HepG2 (cell line): ENCODE measurements at regions not wholly inside any gene's neighbourhood (a gene's known extent, or its start where the extent isn't known, plus 50 kb on each side); places are given as distances from the start of the nearest gene placed in this dataset.
A peak's percentile ranks its signal among the peaks of the same experiment; 100 is the strongest.

Experiments used
- ATAC-seq: fragments of 200-7000 bp; cut with Tn5 transposase; 3 replicates; pipeline ENCODE4 v1.9.1; 2020; ENCODE audit warnings: mild to moderate bottlenecking, moderate library complexity
- BruUV-seq: library from RNA; stranded (reverse); fragments of 400-500 nt; replicated peaks from 2 replicates; lab custom pipeline; 2021; lab: Mats Ljungman, UMichigan
- CTCF ChIA-PET: fragments of 300-600 bp; formaldehyde crosslinking; extraction: SDS; loops from one replicate; lab custom pipeline; 2021; ENCODE audit warnings: low total read pairs, inconsistent platforms, low intra/inter-chr PET ratio; lab: Yijun Ruan, JAX
- POLR2A ChIA-PET: fragments of 350-600 bp; sonication (Branson Sonifier 250); formaldehyde crosslinking; loops from one replicate; lab custom pipeline; 2020; ENCODE audit warnings: antibody characterized with exemption, inconsistent platforms; lab: Yijun Ruan, JAX
- DNase-seq: peaks from one replicate; pipeline ENCODE4 v3.0.0-alpha.2; 2015; ENCODE audit warnings: low spot score
- FAIRE-seq: peaks from 3 replicates; lab custom pipeline; 2011; peaks lifted over from hg19 to GRCh38; lab: Jason Lieb, UNC
- H2AFZ ChIP-seq: one replicate; pipeline ENCODE4 v1.6.1; 2011; ENCODE audit warnings: low read length, inconsistent platforms
- H3K27ac ChIP-seq: fragments of 300-600 bp; 3 replicates; pipeline ENCODE4 v1.8.0; 2011; ENCODE audit warnings: mixed run types, mild to moderate bottlenecking, mixed read lengths, low read length, inconsistent platforms; ENCODE audit not compliant: insufficient read depth; ENCODE audit errors: extremely low read length
- H3K27me3 ChIP-seq, 2 experiments: fragments of 200-600 bp in 1 of 2; 2 replicates in 1 of 2; 3 replicates in 1 of 2; pipeline versions ENCODE4 v1.6.0 to v1.8.0; 2011; ENCODE audit warnings: low read length in 2 of 2, mild to moderate bottlenecking in 2 of 2, moderate library complexity in 2 of 2, inconsistent platforms in 1 of 2; ENCODE audit not compliant: insufficient read depth in 2 of 2, control insufficient read depth in 1 of 2
- H3K36me3 ChIP-seq, 2 experiments: fragments of 200-600 bp in 1 of 2; replicated peaks in 1 of 2; 2 replicates in 1 of 2; 3 replicates in 1 of 2; pipeline versions ENCODE4 v1.5.1 to v1.8.0; 2011; ENCODE audit warnings: low read length in 2 of 2, inconsistent platforms in 1 of 2; ENCODE audit not compliant: insufficient read depth in 2 of 2, control insufficient read depth in 1 of 2
- H3K4me1 ChIP-seq: 2 replicates; pipeline ENCODE4 v1.5.1; 2012; ENCODE audit warnings: low read length, inconsistent platforms; ENCODE audit not compliant: insufficient read depth
- H3K4me2 ChIP-seq: 2 replicates; pipeline ENCODE4 v1.6.0; 2011; ENCODE audit warnings: low read depth, low read length, inconsistent platforms
- H3K4me3 ChIP-seq, 3 experiments: fragments of 200-600 bp in 1 of 3; sonication (generic), shearing (Covaris generic) in 1 of 3; replicated peaks in 1 of 3; 2 replicates each; pipeline ENCODE4 v1.5.1; 2011 to 2016; ENCODE audit warnings: low read length in 3 of 3, inconsistent platforms in 2 of 3, low read depth in 2 of 3, mild to moderate bottlenecking in 2 of 3, control low read depth in 1 of 3, mixed read lengths in 1 of 3; ENCODE audit not compliant: insufficient read depth in 1 of 3
- H3K79me2 ChIP-seq: one replicate; pipeline ENCODE4 v1.6.1; 2011; ENCODE audit warnings: low read length, inconsistent platforms; ENCODE audit not compliant: insufficient read depth
- H3K9ac ChIP-seq: 2 replicates; pipeline ENCODE4 v1.6.0; 2011; ENCODE audit warnings: mild to moderate bottlenecking, low read depth, low read length, inconsistent platforms; ENCODE audit not compliant: insufficient read depth
- H3K9me3 ChIP-seq: 2 replicates; pipeline ENCODE4 v1.5.1; 2012; ENCODE audit warnings: mild to moderate bottlenecking, low read length
- H4K20me1 ChIP-seq: 2 replicates; pipeline ENCODE4 v1.6.0; 2011; ENCODE audit warnings: inconsistent platforms, mild to moderate bottlenecking, low read length, moderate library complexity; ENCODE audit not compliant: insufficient read depth
- HIVEP1 ChIP-seq: sonication (generic); formaldehyde crosslinking; IDR thresholded peaks from 2 replicates; pipeline ENCODE4 v1.4.0; 2020; ENCODE audit warnings: mild to moderate bottlenecking, missing genetic modification reagents
- MAFF ChIP-seq: IDR thresholded peaks from 2 replicates; pipeline ENCODE4 v1.6.1; 2011; ENCODE audit warnings: low read depth, low read length, improper control_type of control experiment
- MAFG ChIP-seq: sonication (generic); formaldehyde crosslinking; IDR thresholded peaks from 2 replicates; pipeline ENCODE4 v1.5.1; 2020; ENCODE audit warnings: mild to moderate bottlenecking, missing genetic modification reagents
- MAFK ChIP-seq, 2 experiments: IDR thresholded peaks in 1 of 2; conservative IDR thresholded peaks in 1 of 2; 2 replicates each; pipeline ENCODE4 v1.6.1; 2011; ENCODE audit warnings: improper control_type of control experiment in 2 of 2, low read length in 2 of 2
- NFYC ChIP-seq: IDR thresholded peaks from 2 replicates; pipeline ENCODE4 v1.6.1; 2016; ENCODE audit warnings: missing genetic modification reagents, missing compliant biosample characterization
- PRMT3 ChIP-seq: sonication (generic); formaldehyde crosslinking; IDR thresholded peaks from 2 replicates; pipeline ENCODE4 v1.8.1; 2022; ENCODE audit warnings: low read depth, mild to moderate bottlenecking, moderate library complexity, missing genetic modification reagents, borderline replicate concordance
- TBP ChIP-seq: sonication (generic); formaldehyde crosslinking; IDR thresholded peaks from 2 replicates; pipeline ENCODE4 v1.5.0; 2020; ENCODE audit warnings: missing genetic modification reagents
- ZNF207 ChIP-seq: fragments of 450-650 bp; IDR thresholded peaks from 2 replicates; pipeline ENCODE4 v1.6.1; 2016; ENCODE audit warnings: antibody characterized with exemption, borderline replicate concordance
- ZNF510 ChIP-seq: sonication (generic); formaldehyde crosslinking; IDR thresholded peaks from 2 replicates; pipeline ENCODE4 v1.4.0; 2020; ENCODE audit warnings: low read depth, mild to moderate bottlenecking, missing genetic modification reagents
- WGBS: methylation state at CpG from one replicate; pipeline ENCODE4 v1.1.6; 2017; ENCODE audit warnings: low lambda C conversion rate; 5-methylcytosine and 5-hydroxymethylcytosine counted together
- in situ Hi-C: cut with HindIII; loops from 2 replicates; pipeline ENCODE4 v1.10.0; 2017; ENCODE audit warnings: low pct_unique_long_range_greater_than_20kb; ENCODE audit not compliant: extremely low pct_ligation_motif_present
- intact Hi-C: fragments of 100-400 bp; cut with micrococcal nuclease; formaldehyde crosslinking; loops from one replicate; pipeline ENCODE4 v1.10.0; 2022; ENCODE audit not compliant: unreplicated experiment
- TF ChIP-seq, protein P1 (sequence below): sonication (generic); formaldehyde crosslinking; IDR thresholded peaks from 2 replicates; pipeline ENCODE4 v1.9.0; 2021; ENCODE audit warnings: missing genetic modification reagents, borderline replicate concordance

DNA sequence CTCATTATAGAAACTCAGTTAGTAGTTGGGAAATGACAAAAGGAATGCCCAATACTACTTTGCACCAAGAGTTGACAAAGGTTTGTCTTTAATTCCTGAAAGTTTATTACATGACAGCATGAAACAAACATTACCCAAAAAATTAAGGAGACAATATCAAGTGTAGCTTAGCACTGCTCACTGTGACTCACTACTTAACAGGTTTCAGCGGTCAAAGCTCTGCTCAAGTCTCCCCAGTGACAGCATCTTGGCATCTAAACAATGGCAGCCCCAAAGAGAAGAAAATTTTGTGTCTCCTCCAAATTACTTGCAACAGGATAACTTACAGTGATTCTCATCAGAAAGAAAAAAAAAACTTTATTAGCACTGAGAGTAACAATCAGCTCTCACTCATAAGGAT is 1030.2 kb downstream of the EFNA5 start (continued):
- no peak for TF ChIP-seq PRMT3
- no peak for TF ChIP-seq HIVEP1 (CRISPR knock-in tag)
- TF ChIP-seq, all 625 proteins: peak for 0

DNA sequence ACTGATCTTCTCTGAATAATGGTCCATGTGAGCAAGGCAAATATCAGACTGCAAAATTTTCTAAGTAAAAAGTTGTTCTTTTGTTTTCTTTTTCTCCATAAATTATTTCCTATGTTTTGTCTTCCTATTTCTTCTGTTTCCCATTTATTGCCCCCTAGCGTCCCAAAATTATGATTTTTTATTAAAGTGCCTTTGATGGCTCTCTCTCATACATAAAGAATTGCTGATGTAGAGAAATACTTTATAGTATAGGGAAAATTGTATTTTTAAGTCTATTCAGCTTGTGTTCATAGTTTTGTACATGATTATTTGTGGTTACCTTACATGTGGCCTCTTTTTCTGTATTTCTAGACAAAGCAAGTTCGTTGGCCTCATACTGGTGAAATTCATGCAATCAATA is 1031.2 kb downstream of the EFNA5 start:
- Histone ChIP-seq H3K4me3 (no peak overlapping the region), H3K27me3 (no peaks in the 10 kb centered on the region), H3K9ac (no peak overlapping the region), H2AFZ (no peak overlapping the region), H3K36me3 (no peaks in the 10 kb centered on the region), H3K9me3 (no peaks in the 10 kb centered on the region), H3K4me2 (no peak overlapping the region), H3K79me2 (no peaks in the 10 kb centered on the region), H4K20me1 (no peaks in the 10 kb centered on the region), H3K4me1 (no peaks in the 10 kb centered on the region), H3K27ac (no peak overlapping the region)
- in situ Hi-C loops = no loop called here
- intact Hi-C loops = no loop called here
- BruUV-seq = no TSS peak
- 4% methylated on average over 2 of the region's 2 CpGs for WGBS
- ChIA-PET CTCF (no interaction called here), POLR2A (no interaction called here)
- DNase-seq (no peak), FAIRE-seq (no peak), ATAC-seq (no peak)
- peak; percentile 52; the same call in 1 of the 2 replicates for TF ChIP-seq MAFF
- no peak for TF ChIP-seq ZNF510 (CRISPR knock-in tag)
- TF ChIP-seq MAFK (conservative IDR thresholded peaks at IDR 0.05 in 1 of 2, IDR thresholded peaks at IDR 0.05 in 1 of 2; ENCODE audit: low read length in 2 of 2) = peak; percentile 31 to 60; a peak in 2 of 4 replicates

DNA sequence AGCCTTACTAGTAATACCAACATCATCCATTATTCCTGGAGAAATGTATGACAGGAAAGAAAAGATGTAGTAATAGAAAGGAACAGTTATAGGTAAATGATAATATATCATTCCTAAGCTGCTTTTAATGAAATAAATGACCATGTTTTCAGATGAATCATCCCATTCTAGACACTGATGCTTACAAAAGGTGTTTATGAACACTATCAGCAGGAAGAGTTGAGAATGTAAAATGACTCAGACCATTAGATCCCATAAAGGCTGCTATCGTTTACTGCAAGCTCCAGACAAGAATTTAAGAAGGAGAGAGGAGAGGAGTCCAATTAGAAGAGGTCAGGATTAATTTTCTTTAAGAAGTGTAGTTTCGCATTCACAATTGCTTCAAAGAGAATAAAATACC is 1033.5 kb downstream of the EFNA5 start:
- no peak for DNase-seq

More for the DNA sequence above, 1033.5 kb downstream of the EFNA5 start:
- ATAC-seq = no peak
- Histone ChIP-seq H3K9me3 (no peaks in the 10 kb centered on the region), H3K27me3 (no peaks in the 10 kb centered on the region), H3K79me2 (no peaks in the 10 kb centered on the region), H4K20me1 (no peaks in the 10 kb centered on the region), H3K4me1 (no peaks in the 10 kb centered on the region), H2AFZ (no peak overlapping the region), H3K27ac (no peak overlapping the region), H3K36me3 (no peaks in the 10 kb centered on the region), H3K4me2 (no peak overlapping the region), H3K9ac (no peak overlapping the region), H3K4me3 (no peak overlapping the region)
- ChIA-PET CTCF (no interaction called here), POLR2A (no interaction called here)
- in situ Hi-C loops (no loop called here), intact Hi-C loops (no loop called here)
- TF ChIP-seq MAFG (CRISPR knock-in tag) (no peak), TBP (CRISPR knock-in tag) (no peak), NFYC (no peak), ZNF207 (no peak)
- TF ChIP-seq, protein P1, sequence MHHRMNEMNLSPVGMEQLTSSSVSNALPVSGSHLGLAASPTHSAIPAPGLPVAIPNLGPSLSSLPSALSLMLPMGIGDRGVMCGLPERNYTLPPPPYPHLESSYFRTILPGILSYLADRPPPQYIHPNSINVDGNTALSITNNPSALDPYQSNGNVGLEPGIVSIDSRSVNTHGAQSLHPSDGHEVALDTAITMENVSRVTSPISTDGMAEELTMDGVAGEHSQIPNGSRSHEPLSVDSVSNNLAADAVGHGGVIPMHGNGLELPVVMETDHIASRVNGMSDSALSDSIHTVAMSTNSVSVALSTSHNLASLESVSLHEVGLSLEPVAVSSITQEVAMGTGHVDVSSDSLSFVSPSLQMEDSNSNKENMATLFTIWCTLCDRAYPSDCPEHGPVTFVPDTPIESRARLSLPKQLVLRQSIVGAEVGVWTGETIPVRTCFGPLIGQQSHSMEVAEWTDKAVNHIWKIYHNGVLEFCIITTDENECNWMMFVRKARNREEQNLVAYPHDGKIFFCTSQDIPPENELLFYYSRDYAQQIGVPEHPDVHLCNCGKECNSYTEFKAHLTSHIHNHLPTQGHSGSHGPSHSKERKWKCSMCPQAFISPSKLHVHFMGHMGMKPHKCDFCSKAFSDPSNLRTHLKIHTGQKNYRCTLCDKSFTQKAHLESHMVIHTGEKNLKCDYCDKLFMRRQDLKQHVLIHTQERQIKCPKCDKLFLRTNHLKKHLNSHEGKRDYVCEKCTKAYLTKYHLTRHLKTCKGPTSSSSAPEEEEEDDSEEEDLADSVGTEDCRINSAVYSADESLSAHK (CRISPR knock-in tag) = no peak
- WGBS = 2% methylated on average over 2 of the region's 2 CpGs
- BruUV-seq = no TSS peak
- no peak for FAIRE-seq
